SJSA1 (cell line): ENCODE measurements at regions not wholly inside any gene's neighbourhood (a gene's known extent, or its start where the extent isn't known, plus 50 kb on each side); places are given as distances from the start of the nearest gene placed in this dataset.

Source experiments
- DNase-seq, 2 experiments: peaks; one replicate each; pipeline ENCODE4 v3.0.0-alpha.2; 2015 to 2020; ENCODE audit warnings: low spot score in 2 of 2, low read depth in 1 of 2
- H3K27ac ChIP-seq: fragments of 250-450 bp; sonication (Bioruptor Pico); 2 replicates; pipeline ENCODE4 v1.5.1; 2020; ENCODE audit warnings: mild to moderate bottlenecking, moderate library complexity
- H3K27me3 ChIP-seq: fragments of 250-450 bp; sonication (Bioruptor Pico); replicated peaks from 2 replicates; pipeline ENCODE4 v1.5.1; 2020; ENCODE audit warnings: mild to moderate bottlenecking, moderate library complexity
- H3K36me3 ChIP-seq: fragments of 250-450 bp; sonication (Bioruptor Pico); 2 replicates; pipeline ENCODE4 v1.5.1; 2020; ENCODE audit warnings: mild to moderate bottlenecking
- H3K4me1 ChIP-seq: fragments of 250-450 bp; sonication (Bioruptor Pico); replicated peaks from 2 replicates; pipeline ENCODE4 v1.6.1; 2021; ENCODE audit warnings: mild to moderate bottlenecking
- H3K4me3 ChIP-seq: fragments of 250-450 bp; sonication (Bioruptor Pico); 2 replicates; pipeline ENCODE4 v1.5.1; 2020; ENCODE audit warnings: mild to moderate bottlenecking
- H3K9me3 ChIP-seq: fragments of 250-450 bp; sonication (Bioruptor Pico); replicated peaks from 2 replicates; pipeline ENCODE4 v1.5.1; 2020; ENCODE audit warnings: mild to moderate bottlenecking

DNA sequence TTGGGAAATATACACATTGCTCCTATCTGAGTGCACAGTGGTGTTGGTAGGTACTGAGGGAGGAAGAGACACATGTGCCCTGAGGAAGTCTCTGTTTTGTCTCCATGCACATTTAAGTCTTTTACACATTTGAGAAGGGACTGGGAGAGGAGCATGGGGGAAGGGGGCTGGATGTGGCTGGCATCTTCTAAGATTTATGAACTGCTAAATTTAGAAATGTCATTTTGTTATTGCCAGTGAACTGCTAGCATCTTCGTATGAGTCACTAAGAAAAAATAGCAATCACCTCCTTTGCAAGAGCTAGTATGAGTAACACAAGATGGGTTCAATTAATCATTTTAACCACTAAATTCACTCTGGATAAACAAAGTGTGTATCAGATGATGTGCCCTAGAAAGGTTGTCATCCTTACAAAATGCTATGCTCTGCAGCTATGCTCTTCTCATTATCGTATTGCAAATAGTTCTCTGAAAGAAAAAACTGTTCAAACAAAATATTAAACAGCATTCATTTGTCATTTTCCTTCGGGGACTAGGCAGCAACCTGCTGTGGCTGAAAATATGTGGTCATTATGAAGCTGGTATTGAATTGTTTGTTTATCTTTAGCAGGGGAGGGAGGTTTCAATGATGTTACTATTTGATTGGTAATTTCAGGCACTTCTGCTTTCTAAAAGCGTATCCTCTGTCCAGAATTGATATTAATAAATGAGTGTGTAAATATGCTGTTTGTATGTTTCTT is 236.5 kb downstream of the DMRTA1 start:
- Histone ChIP-seq H3K4me3 (no peak overlapping the region), H3K27ac (no peak overlapping the region), H3K27me3 (no peaks in the 10 kb centered on the region), H3K9me3 (no peaks in the 10 kb centered on the region), H3K36me3 (no peaks in the 10 kb centered on the region), H3K4me1 (0 out of 2 replicates have a peak, but pooled peaks cover 3% of the 10 kb centered on the region)
- DNase-seq: peak in 1 of 2 experiments; percentile 0

DNA sequence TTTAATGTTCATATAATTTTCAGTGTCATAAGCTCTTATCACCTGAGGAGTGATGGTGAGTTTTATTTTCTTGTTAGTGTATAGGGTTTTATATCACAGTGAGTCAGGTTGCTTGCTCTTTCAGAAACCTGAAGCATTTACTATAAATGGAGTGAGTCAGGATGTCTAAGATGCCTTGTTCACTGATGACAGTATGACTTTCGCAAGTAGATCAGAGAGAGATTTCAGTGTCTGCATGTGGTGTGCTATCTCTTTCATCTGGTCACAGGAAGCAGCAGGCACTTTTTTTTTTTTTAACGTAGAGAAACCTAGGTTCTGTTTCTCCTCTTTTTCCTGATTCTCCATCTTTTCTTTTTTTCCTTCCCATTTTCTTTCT is 237.1 kb downstream of the DMRTA1 start:
- no peaks in the 10 kb centered on the region for H3K27me3 ChIP-seq
- no peaks in the 10 kb centered on the region for H3K9me3 ChIP-seq
- H3K4me3 ChIP-seq: no peak overlapping the region
- no peak overlapping the region for H3K27ac ChIP-seq
- H3K4me1 ChIP-seq: 0 out of 2 replicates have a peak, but pooled peaks cover 3% of the 10 kb centered on the region
- no peak for DNase-seq
- no peaks in the 10 kb centered on the region for H3K36me3 ChIP-seq

DNA sequence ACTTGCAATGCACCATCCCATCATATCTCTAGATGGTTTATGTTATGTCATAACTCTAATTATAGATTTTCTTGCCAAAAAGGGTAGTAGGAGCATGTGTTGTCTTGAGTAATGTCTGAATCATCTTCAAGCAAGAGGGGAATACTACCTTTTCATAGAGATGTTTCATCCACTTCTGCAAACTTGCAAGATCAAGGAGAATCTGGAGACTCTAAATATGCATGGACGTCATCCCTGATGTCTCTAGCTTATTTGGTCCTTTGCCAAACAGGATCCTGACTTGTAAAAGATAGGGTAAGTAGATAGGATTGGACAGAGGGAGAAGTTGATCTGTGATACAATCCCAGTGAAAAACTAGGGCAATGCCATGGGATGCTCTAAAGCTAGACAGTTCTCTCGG is 246.5 kb downstream of the DMRTA1 start:
- Histone ChIP-seq H3K4me1 (no peaks in the 10 kb centered on the region), H3K36me3 (no peaks in the 10 kb centered on the region), H3K27me3 (no peaks in the 10 kb centered on the region), H3K27ac (no peak overlapping the region), H3K9me3 (no peaks in the 10 kb centered on the region), H3K4me3 (no peak overlapping the region)
- DNase-seq: no peak

DNA sequence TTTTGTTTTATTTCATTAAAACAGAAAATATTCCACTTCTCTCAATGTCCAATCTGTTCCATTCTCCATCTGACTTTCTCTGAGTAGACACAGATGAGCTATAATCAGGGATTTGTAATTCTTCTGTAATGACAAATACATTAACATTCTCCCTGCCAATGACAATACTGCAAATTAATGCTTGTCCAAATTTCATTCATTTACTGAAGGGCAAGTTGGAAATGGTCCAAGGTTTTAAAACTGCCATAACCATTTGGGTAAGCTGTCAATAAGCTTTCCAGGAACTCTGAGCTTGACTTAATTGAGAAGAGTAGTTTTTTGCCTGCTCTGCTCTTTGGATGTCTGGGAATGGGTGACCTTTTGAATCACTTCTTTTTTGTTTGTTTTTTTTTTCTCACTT is 253.5 kb downstream of the DMRTA1 start:
- Histone ChIP-seq H3K4me3 (no peak overlapping the region), H3K4me1 (no peaks in the 10 kb centered on the region), H3K27me3 (no peaks in the 10 kb centered on the region), H3K9me3 (no peaks in the 10 kb centered on the region), H3K27ac (no peak overlapping the region), H3K36me3 (no peaks in the 10 kb centered on the region)
- no peak for DNase-seq

DNA sequence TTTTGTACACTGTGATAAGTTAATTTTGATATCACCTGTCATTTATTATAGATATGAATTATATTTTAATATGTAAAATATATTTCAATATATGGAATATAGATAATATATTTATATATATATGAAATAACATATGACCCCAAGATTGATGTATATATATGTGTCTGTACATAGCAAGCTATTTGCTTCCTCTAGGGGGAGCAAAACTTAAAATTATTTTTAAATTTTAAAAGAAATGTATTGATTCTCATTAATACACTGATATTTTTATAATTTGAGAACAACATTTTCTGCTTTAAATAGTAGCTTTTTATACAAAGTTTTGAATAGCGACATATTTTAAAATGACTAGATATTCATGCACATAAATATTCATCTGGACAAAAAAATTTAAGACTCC is 272.0 kb downstream of the DMRTA1 start:
- DNase-seq: no peak
- no peak overlapping the region for H3K27ac ChIP-seq
- no peak overlapping the region for H3K4me3 ChIP-seq
- H3K4me1 ChIP-seq: no peaks in the 10 kb centered on the region
- H3K9me3 ChIP-seq: no peaks in the 10 kb centered on the region
- H3K36me3 ChIP-seq: no peaks in the 10 kb centered on the region
- no peaks in the 10 kb centered on the region for H3K27me3 ChIP-seq

DNA sequence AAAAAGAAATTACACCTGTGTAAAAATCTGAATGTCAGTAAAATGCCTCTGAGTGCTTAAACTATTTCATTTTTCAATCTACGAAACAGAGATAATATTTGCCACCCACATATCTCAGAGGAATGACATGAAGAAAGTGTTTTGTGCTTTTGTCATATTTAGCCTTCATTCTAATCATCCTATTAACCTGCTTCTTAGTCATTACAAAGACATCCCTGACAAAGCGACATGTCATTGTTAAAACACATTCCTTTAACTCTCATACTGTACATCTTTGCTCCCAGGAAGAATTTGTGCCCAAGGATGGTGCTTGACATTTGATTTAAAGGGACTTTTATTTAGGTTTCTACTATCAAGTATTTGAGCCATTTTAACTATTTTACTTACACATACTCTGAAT is 275.9 kb downstream of the DMRTA1 start:
- no peaks in the 10 kb centered on the region for H3K36me3 ChIP-seq
- H3K4me3 ChIP-seq: no peak overlapping the region
- H3K9me3 ChIP-seq: no peaks in the 10 kb centered on the region
- H3K27ac ChIP-seq: no peak overlapping the region
- no peaks in the 10 kb centered on the region for H3K27me3 ChIP-seq
- DNase-seq: no peak
- no peaks in the 10 kb centered on the region for H3K4me1 ChIP-seq

DNA sequence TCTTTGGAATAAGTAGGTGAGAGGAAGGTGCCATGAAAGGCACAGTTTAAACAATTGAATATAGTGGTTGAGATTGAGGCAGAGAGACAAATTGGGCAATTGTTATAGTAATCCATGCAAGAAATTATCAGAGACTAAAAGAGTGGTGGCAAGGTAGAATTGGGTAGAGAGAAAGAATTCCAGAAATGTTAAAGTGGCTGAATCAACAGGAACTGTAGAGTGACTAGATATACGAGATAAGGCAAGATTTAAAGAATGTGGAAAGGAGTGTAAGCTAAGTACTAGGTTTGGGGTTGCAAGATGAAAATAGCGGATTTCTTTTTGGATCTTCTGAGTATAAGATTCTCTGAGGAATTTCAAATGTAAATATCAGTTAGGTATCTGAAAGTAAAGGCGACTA is 285.2 kb downstream of the DMRTA1 start:
- DNase-seq: no peak
- no peak overlapping the region for H3K27ac ChIP-seq
- H3K36me3 ChIP-seq: no peaks in the 10 kb centered on the region
- no peaks in the 10 kb centered on the region for H3K27me3 ChIP-seq
- H3K4me3 ChIP-seq: no peak overlapping the region
- no peaks in the 10 kb centered on the region for H3K9me3 ChIP-seq
- H3K4me1 ChIP-seq: no peaks in the 10 kb centered on the region

DNA sequence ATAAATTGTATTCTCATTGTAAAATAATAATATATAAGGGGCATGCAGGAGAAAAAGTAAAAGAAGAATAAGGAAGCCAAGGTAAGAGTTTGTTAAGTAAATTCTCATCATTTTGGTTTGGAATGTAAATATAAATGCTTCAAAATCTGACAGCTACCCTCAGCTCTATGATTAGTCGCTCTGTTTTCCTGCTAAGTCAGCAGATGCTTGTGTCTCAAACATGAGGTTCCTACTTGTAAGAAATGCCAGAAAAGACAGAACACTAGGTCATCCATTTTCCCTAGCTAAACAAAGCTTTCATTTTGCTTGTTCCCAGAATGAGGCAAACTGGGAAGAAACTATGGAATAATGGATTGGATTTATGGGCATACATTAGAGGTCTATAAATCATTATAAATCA is 293.1 kb downstream of the DMRTA1 start:
- H3K4me3 ChIP-seq: no peak overlapping the region
- no peaks in the 10 kb centered on the region for H3K27me3 ChIP-seq
- no peak for DNase-seq
- H3K4me1 ChIP-seq: no peaks in the 10 kb centered on the region
- no peaks in the 10 kb centered on the region for H3K9me3 ChIP-seq
- H3K36me3 ChIP-seq: no peaks in the 10 kb centered on the region
- no peak overlapping the region for H3K27ac ChIP-seq

DNA sequence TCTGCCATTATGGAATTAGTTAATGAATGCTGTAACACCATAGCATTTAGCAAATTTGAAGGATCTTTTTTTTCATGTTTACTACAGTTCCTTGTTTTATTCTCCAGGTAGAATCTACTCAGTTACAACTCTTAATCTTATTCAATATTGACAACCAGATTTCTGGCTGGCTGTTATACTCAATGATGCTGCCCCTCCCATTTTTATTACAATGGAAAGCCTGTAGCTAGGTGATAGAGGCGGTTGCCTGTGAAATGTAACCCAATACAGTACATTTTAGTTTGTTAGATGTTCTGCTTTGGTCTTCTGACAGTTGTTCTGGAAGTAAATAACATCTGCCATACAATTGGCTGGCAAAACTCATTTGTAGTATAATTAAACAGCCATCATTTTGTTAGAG is 294.2 kb downstream of the DMRTA1 start:
- no peaks in the 10 kb centered on the region for H3K4me1 ChIP-seq
- no peak for DNase-seq
- H3K27me3 ChIP-seq: no peaks in the 10 kb centered on the region

DNA sequence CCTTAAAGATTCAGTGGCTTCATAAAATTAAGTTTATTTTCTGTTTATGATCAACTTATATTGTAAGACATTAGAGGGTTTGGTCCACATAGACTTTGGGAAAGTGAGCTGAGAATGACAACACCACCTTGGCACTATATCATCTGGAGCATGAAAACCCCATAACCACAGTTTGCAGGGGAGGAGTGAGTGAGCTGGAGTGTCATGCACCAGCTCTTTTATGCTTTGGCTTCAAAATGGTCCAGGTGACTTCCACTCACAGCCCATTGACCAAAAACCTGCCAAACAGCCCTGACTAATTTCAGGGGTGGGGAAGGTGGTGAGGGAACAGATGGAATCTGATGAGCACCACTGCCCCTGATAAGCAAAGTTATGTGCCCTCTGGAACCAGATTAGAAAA is 295.8 kb downstream of the DMRTA1 start:
- no peak for DNase-seq
- H3K9me3 ChIP-seq: no peaks in the 10 kb centered on the region
- H3K36me3 ChIP-seq: no peaks in the 10 kb centered on the region
- H3K4me3 ChIP-seq: no peak overlapping the region
- H3K27ac ChIP-seq: no peak overlapping the region
- no peaks in the 10 kb centered on the region for H3K4me1 ChIP-seq
- no peaks in the 10 kb centered on the region for H3K27me3 ChIP-seq

More for the DNA sequence above, 294.2 kb downstream of the DMRTA1 start:
- H3K9me3 ChIP-seq: no peaks in the 10 kb centered on the region
- H3K4me3 ChIP-seq: no peak overlapping the region
- H3K27ac ChIP-seq: no peak overlapping the region
- no peaks in the 10 kb centered on the region for H3K36me3 ChIP-seq

DNA sequence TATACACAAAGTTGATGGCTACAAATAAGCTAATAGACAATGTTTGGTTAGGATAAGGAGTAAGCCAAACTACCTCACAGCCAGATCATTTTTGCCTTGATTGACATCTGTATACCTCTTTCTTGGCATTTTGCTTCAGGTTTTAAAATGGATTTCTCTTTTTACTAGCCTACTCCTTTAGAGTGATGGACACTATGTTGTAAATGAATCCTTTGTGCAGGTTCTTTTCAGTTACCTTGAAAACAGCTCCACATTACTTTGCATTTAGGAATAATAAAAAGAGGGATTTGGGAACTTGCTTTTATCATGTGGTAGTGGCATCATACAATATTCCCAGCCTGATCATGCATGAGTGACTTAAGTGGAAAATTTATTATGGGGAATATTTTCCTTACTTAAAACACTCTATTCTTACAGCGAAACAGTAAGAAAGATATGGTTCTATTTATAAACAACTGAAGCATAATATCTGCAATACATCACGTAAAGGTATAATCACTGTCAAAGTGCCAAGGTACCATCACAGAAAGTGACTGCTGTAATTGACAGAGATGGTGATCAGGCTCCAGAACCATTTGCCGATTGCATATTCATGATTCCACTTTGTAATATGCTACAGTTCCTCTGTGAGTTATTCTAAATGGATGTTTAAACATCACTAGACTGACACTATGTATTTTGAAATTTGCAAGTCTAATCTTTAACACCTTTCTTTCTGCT is 327.0 kb downstream of the DMRTA1 start:
- H3K4me1 ChIP-seq: no peaks in the 10 kb centered on the region
- no peaks in the 10 kb centered on the region for H3K36me3 ChIP-seq
- no peak overlapping the region for H3K4me3 ChIP-seq
- no peaks in the 10 kb centered on the region for H3K27me3 ChIP-seq
- H3K9me3 ChIP-seq: no peaks in the 10 kb centered on the region
- no peak for DNase-seq
- no peak overlapping the region for H3K27ac ChIP-seq

DNA sequence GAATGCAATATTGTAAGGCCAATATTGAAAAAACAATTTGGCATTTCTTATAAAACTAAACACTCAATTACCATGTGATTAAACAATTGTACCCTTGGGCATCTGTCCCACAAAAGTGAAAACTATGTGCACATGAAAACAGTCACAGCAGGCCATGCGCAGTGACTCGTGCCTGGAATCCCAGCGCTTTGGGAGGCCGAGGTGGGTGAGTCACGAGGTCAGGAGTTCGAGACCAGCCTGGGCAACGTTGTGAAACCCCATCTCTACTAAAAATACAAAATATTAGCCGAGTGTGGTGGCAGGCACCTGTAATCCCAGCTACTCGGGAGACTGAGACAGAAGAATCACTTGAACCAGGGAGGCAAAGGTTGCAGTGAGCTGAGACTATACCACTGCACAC is 343.7 kb downstream of the DMRTA1 start:
- Histone ChIP-seq H3K4me3 (no peak overlapping the region), H3K9me3 (no peaks in the 10 kb centered on the region), H3K27me3 (no peaks in the 10 kb centered on the region), H3K4me1 (no peaks in the 10 kb centered on the region), H3K36me3 (no peaks in the 10 kb centered on the region), H3K27ac (no peak overlapping the region)
- no peak for DNase-seq

DNA sequence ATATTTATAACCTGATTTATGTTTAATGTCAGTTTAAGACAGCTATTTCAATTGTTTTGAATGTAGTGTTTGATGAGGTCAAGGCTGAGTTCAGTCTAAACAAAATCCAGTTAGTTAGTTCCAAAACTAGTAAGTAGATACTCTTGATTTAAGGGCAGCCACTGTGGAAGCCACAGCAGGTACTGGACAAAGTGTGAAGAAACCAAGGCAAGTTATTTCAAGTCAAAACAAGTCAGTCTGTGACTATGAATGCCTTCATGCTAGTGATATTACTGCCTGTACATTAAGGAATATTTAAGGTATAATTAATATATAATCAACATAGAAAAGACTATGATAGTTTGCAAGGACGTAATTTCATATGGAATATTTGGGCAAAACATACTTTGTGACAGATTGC is 362.3 kb downstream of the DMRTA1 start:
- Histone ChIP-seq H3K27ac (no peak overlapping the region), H3K4me3 (no peak overlapping the region), H3K9me3 (no peaks in the 10 kb centered on the region), H3K36me3 (no peaks in the 10 kb centered on the region), H3K4me1 (no peaks in the 10 kb centered on the region), H3K27me3 (no peaks in the 10 kb centered on the region)
- DNase-seq: no peak

DNA sequence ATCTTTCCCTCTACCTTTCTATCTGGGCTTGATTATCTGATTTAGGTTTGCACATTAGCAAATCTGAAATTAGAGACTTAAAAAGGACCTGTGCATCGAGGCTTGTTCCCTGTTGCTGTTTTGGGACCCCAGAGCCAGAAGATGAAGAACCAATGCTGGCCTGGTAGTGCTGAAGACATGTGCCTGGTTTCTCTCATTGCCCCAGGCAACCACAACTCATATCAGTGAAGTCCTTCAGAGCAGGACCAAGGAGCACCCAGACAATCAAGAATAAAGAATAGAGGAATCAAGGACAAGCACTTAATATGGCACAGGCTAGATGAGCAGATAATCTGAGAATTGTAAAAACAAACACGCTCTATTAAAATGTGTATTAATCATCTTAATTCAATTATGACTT is 362.7 kb downstream of the DMRTA1 start:
- H3K36me3 ChIP-seq: no peaks in the 10 kb centered on the region
- no peaks in the 10 kb centered on the region for H3K27me3 ChIP-seq
- no peaks in the 10 kb centered on the region for H3K4me1 ChIP-seq
- H3K4me3 ChIP-seq: no peak overlapping the region
- DNase-seq: no peak
- H3K9me3 ChIP-seq: no peaks in the 10 kb centered on the region
- no peak overlapping the region for H3K27ac ChIP-seq
